ENCODE measurements at regions not wholly inside any gene's neighbourhood (a gene's known extent, or its start where the extent isn't known, plus 50 kb on each side); places are given as distances from the start of the nearest gene placed in this dataset.

- no peak for TF ChIP-seq ATF4 (CRISPR knock-in tag; IDR thresholded peaks at IDR 0.05)
- TF ChIP-seq MYNN (IDR thresholded peaks at IDR 0.05) = no peak
- no peak for TF ChIP-seq MYNN (CRISPR knock-in tag; IDR thresholded peaks at IDR 0.05)
- TF ChIP-seq KAT8 (IDR thresholded peaks at IDR 0.05; ENCODE audit: low read depth) = no peak
- no peak for TF ChIP-seq TOE1 (IDR thresholded peaks at IDR 0.05; ENCODE audit: borderline replicate concordance)
- TF ChIP-seq TOE1 (CRISPR knock-in tag; IDR thresholded peaks at IDR 0.05; ENCODE audit: borderline replicate concordance, low read depth) = no peak
- TF ChIP-seq ETV6 (IDR thresholded peaks at IDR 0.05; ENCODE audit: borderline replicate concordance in 1 of 2, low read depth in 2 of 2, low read length in 1 of 2) = no peak
- TF ChIP-seq ETV6 (CRISPR knock-in tag; IDR thresholded peaks at IDR 0.05; ENCODE audit: borderline replicate concordance) = no peak
- no peak for TF ChIP-seq SAFB2 (IDR thresholded peaks at IDR 0.05; ENCODE audit: borderline replicate concordance, low read depth, low read length, severe bottlenecking)
- TF ChIP-seq ZNF232 (CRISPR knock-in tag; IDR thresholded peaks at IDR 0.05) = no peak
- TF ChIP-seq POLR2A (conservative IDR thresholded peaks at IDR 0.05) = no peak
- TF ChIP-seq ZZZ3 (IDR thresholded peaks at IDR 0.05) = no peak
- no peak for TF ChIP-seq HOMEZ (CRISPR knock-in tag; IDR thresholded peaks at IDR 0.05)
- no peak for TF ChIP-seq TFE3 (CRISPR knock-in tag; IDR thresholded peaks at IDR 0.05)
- TF ChIP-seq SMC3 (conservative IDR thresholded peaks at IDR 0.05; ENCODE audit: insufficient read depth, low read depth, low read length) = no peak
- TF ChIP-seq ATF3 (IDR thresholded peaks at IDR 0.05) = no peak
- TF ChIP-seq ATF3 (CRISPR knock-in tag; conservative IDR thresholded peaks at IDR 0.05) = no peak
These were observed 417.1 kb downstream of the RAB28 start for GRCh38 chr4:13067077-13067476.

Data from K562 (cell line).